ENCODE measurements at regions not wholly inside any gene's neighbourhood (a gene's known extent, or its start where the extent isn't known, plus 50 kb on each side); places are given as distances from the start of the nearest gene placed in this dataset.

GRCh38 chr3:80384811-80385210 lies 617.0 kb upstream of the ROBO1 start:
- TF ChIP-seq POLR2A (IDR thresholded peaks at IDR 0.05) (no peak), CTCF (IDR thresholded peaks at IDR 0.05) (no peak)
